ENCODE measurements at regions not wholly inside any gene's neighbourhood (a gene's known extent, or its start where the extent isn't known, plus 50 kb on each side); places are given as distances from the start of the nearest gene placed in this dataset.
A peak's percentile ranks its signal among the peaks of the same experiment; 100 is the strongest.
"Not testable (repeated sequence)": the region's sequence is repeated elsewhere in the genome, so short reads cannot be mapped to it uniquely, and the experiment has no call there.

GRCh38 chr3:107217172-107217571, 160.1 kb upstream of the CCDC54 start:
- H3K4me1 ChIP-seq (ENCODE audit: control insufficient read depth in 2 of 2, insufficient read depth in 2 of 2, low read length in 2 of 2) = no peaks in the 10 kb centered on the region
- H3K36me3 ChIP-seq (ENCODE audit: control insufficient read depth in 2 of 2, insufficient read depth in 2 of 2, low read length in 1 of 2) = no peaks in the 10 kb centered on the region
- no peak overlapping the region for H3K4me3 ChIP-seq (ENCODE audit: low read length in 2 of 2)
- H3K27me3 ChIP-seq (ENCODE audit: control insufficient read depth in 2 of 2, insufficient read depth in 1 of 2, low read length in 1 of 2) = no peaks in the 10 kb centered on the region
- 97% methylated on average over 5 of the region's 5 CpGs for WGBS
- no peaks in the 10 kb centered on the region for H3K9me3 ChIP-seq (ENCODE audit: control insufficient read depth in 2 of 2, insufficient read depth in 1 of 2, low read length in 1 of 2)
- no peak overlapping the region for H3K27ac ChIP-seq (ENCODE audit: low read depth in 1 of 2, low read length in 1 of 2)
- no peak for DNase-seq (ENCODE audit: low read depth in 6 of 9, low spot score in 9 of 9)

GRCh38 chr3:107218864-107219269, 158.4 kb upstream of the CCDC54 start:
- no peaks in the 10 kb centered on the region for H3K36me3 ChIP-seq (ENCODE audit: control insufficient read depth in 2 of 2, insufficient read depth in 2 of 2, low read length in 1 of 2)
- H3K4me3 ChIP-seq (ENCODE audit: low read length in 2 of 2) = no peak overlapping the region
- WGBS = 98% methylated on average over 5 of the region's 5 CpGs
- H3K27me3 ChIP-seq (ENCODE audit: control insufficient read depth in 2 of 2, insufficient read depth in 1 of 2, low read length in 1 of 2) = no peaks in the 10 kb centered on the region
- H3K4me1 ChIP-seq (ENCODE audit: control insufficient read depth in 2 of 2, insufficient read depth in 2 of 2, low read length in 2 of 2) = no peaks in the 10 kb centered on the region
- DNase-seq (ENCODE audit: low read depth in 6 of 9, low spot score in 9 of 9) = no peak
- no peak overlapping the region for H3K27ac ChIP-seq (ENCODE audit: low read depth in 1 of 2, low read length in 1 of 2)
- no peaks in the 10 kb centered on the region for H3K9me3 ChIP-seq (ENCODE audit: control insufficient read depth in 2 of 2, insufficient read depth in 1 of 2, low read length in 1 of 2)

GRCh38 chr3:107220538-107220937, 156.7 kb upstream of the CCDC54 start:
- H3K27me3 ChIP-seq (ENCODE audit: control insufficient read depth in 2 of 2, insufficient read depth in 1 of 2, low read length in 1 of 2) = no peaks in the 10 kb centered on the region
- no peaks in the 10 kb centered on the region for H3K36me3 ChIP-seq (ENCODE audit: control insufficient read depth in 2 of 2, insufficient read depth in 2 of 2, low read length in 1 of 2)
- no peak overlapping the region for H3K4me3 ChIP-seq (ENCODE audit: low read length in 2 of 2)
- no peaks in the 10 kb centered on the region for H3K9me3 ChIP-seq (ENCODE audit: control insufficient read depth in 2 of 2, insufficient read depth in 1 of 2, low read length in 1 of 2)
- no peak overlapping the region for H3K27ac ChIP-seq (ENCODE audit: low read depth in 1 of 2, low read length in 1 of 2)
- WGBS = 96% methylated on average over 1 of the region's 1 CpG
- H3K4me1 ChIP-seq (ENCODE audit: control insufficient read depth in 2 of 2, insufficient read depth in 2 of 2, low read length in 2 of 2) = no peaks in the 10 kb centered on the region
- no peak for DNase-seq (ENCODE audit: low read depth in 6 of 9, low spot score in 9 of 9)

GRCh38 chr3:107221856-107222255, 155.4 kb upstream of the CCDC54 start:
- no peaks in the 10 kb centered on the region for H3K27me3 ChIP-seq (ENCODE audit: control insufficient read depth in 2 of 2, insufficient read depth in 1 of 2, low read length in 1 of 2)
- no peak overlapping the region for H3K4me3 ChIP-seq (ENCODE audit: low read length in 2 of 2)
- no peaks in the 10 kb centered on the region for H3K9me3 ChIP-seq (ENCODE audit: control insufficient read depth in 2 of 2, insufficient read depth in 1 of 2, low read length in 1 of 2)
- H3K4me1 ChIP-seq (ENCODE audit: control insufficient read depth in 2 of 2, insufficient read depth in 2 of 2, low read length in 2 of 2) = no peaks in the 10 kb centered on the region
- DNase-seq (ENCODE audit: low read depth in 6 of 9, low spot score in 9 of 9) = no peak
- 100% methylated on average over 2 of the region's 2 CpGs for WGBS
- H3K36me3 ChIP-seq (ENCODE audit: control insufficient read depth in 2 of 2, insufficient read depth in 2 of 2, low read length in 1 of 2) = no peaks in the 10 kb centered on the region
- H3K27ac ChIP-seq (ENCODE audit: low read depth in 1 of 2, low read length in 1 of 2) = no peak overlapping the region

GRCh38 chr3:107222907-107223306, 154.3 kb upstream of the CCDC54 start:
- DNase-seq (ENCODE audit: low read depth in 6 of 9, low spot score in 9 of 9) = no peak
- Histone ChIP-seq H3K27ac (ENCODE audit: low read depth in 1 of 2, low read length in 1 of 2) (no peak overlapping the region), H3K4me3 (ENCODE audit: low read length in 2 of 2) (no peak overlapping the region), H3K9me3 (ENCODE audit: control insufficient read depth in 2 of 2, insufficient read depth in 1 of 2, low read length in 1 of 2) (no peaks in the 10 kb centered on the region), H3K36me3 (ENCODE audit: control insufficient read depth in 2 of 2, insufficient read depth in 2 of 2, low read length in 1 of 2) (no peaks in the 10 kb centered on the region), H3K27me3 (ENCODE audit: control insufficient read depth in 2 of 2, insufficient read depth in 1 of 2, low read length in 1 of 2) (no peaks in the 10 kb centered on the region), H3K4me1 (ENCODE audit: control insufficient read depth in 2 of 2, insufficient read depth in 2 of 2, low read length in 2 of 2) (no peaks in the 10 kb centered on the region)
- WGBS = 93% methylated on average over 4 of the region's 4 CpGs

GRCh38 chr3:107224026-107224596, 153.1 kb upstream of the CCDC54 start:
- 83% methylated on average over 2 of the region's 2 CpGs for WGBS
- H3K36me3 ChIP-seq (ENCODE audit: control insufficient read depth in 2 of 2, insufficient read depth in 2 of 2, low read length in 1 of 2) = no peaks in the 10 kb centered on the region
- DNase-seq (ENCODE audit: low read depth in 6 of 9, low spot score in 9 of 9) = no peak
- H3K27ac ChIP-seq (ENCODE audit: low read depth in 1 of 2, low read length in 1 of 2) = no peak overlapping the region
- no peaks in the 10 kb centered on the region for H3K9me3 ChIP-seq (ENCODE audit: control insufficient read depth in 2 of 2, insufficient read depth in 1 of 2, low read length in 1 of 2)
- H3K27me3 ChIP-seq (ENCODE audit: control insufficient read depth in 2 of 2, insufficient read depth in 1 of 2, low read length in 1 of 2) = no peaks in the 10 kb centered on the region
- H3K4me1 ChIP-seq (ENCODE audit: control insufficient read depth in 2 of 2, insufficient read depth in 2 of 2, low read length in 2 of 2) = no peaks in the 10 kb centered on the region
- H3K4me3 ChIP-seq (ENCODE audit: low read length in 2 of 2) = no peak overlapping the region

GRCh38 chr3:107227091-107227490, 150.1 kb upstream of the CCDC54 start:
- Histone ChIP-seq H3K4me1 (ENCODE audit: control insufficient read depth in 2 of 2, insufficient read depth in 2 of 2, low read length in 2 of 2) (no peaks in the 10 kb centered on the region), H3K9me3 (ENCODE audit: control insufficient read depth in 2 of 2, insufficient read depth in 1 of 2, low read length in 1 of 2) (no peaks in the 10 kb centered on the region), H3K27me3 (ENCODE audit: control insufficient read depth in 2 of 2, insufficient read depth in 1 of 2, low read length in 1 of 2) (no peaks in the 10 kb centered on the region), H3K27ac (ENCODE audit: low read depth in 1 of 2, low read length in 1 of 2) (no peak overlapping the region), H3K36me3 (ENCODE audit: control insufficient read depth in 2 of 2, insufficient read depth in 2 of 2, low read length in 1 of 2) (no peaks in the 10 kb centered on the region), H3K4me3 (ENCODE audit: low read length in 2 of 2) (no peak overlapping the region)
- WGBS = 95% methylated on average over 1 of the region's 1 CpG
- DNase-seq (ENCODE audit: low read depth in 6 of 9, low spot score in 9 of 9) = no peak

GRCh38 chr3:107233877-107234276, 143.4 kb upstream of the CCDC54 start:
- H3K9me3 ChIP-seq (ENCODE audit: control insufficient read depth in 2 of 2, insufficient read depth in 1 of 2, low read length in 1 of 2) = not testable (repeated sequence)

GRCh38 chr3:107235193-107235927, 141.9 kb upstream of the CCDC54 start:
- WGBS = 71% methylated on average over 13 of the region's 13 CpGs
- Histone ChIP-seq H3K9me3 (ENCODE audit: control insufficient read depth in 2 of 2, insufficient read depth in 1 of 2, low read length in 1 of 2) (no peaks in the 10 kb centered on the region), H3K4me3 (ENCODE audit: low read length in 2 of 2) (peak overlapping the region in 1 of 2 donors; percentile 24), H3K4me1 (ENCODE audit: control insufficient read depth in 2 of 2, insufficient read depth in 2 of 2, low read length in 2 of 2) (peaks cover 0 to 4% of the 10 kb centered on the region in 2 donors), H3K36me3 (ENCODE audit: control insufficient read depth in 2 of 2, insufficient read depth in 2 of 2, low read length in 1 of 2) (no peaks in the 10 kb centered on the region), H3K27me3 (ENCODE audit: control insufficient read depth in 2 of 2, insufficient read depth in 1 of 2, low read length in 1 of 2) (no peaks in the 10 kb centered on the region), H3K27ac (ENCODE audit: low read depth in 1 of 2, low read length in 1 of 2) (no peak overlapping the region)
- DNase-seq (ENCODE audit: low read depth in 6 of 9, low spot score in 9 of 9) = peak in 1 of 9 donors; percentile 0

More at GRCh38 chr3:107233877-107234276, 143.4 kb upstream of the CCDC54 start:
- H3K27ac ChIP-seq (ENCODE audit: low read depth in 1 of 2, low read length in 1 of 2); H3K36me3 ChIP-seq (ENCODE audit: control insufficient read depth in 2 of 2, insufficient read depth in 2 of 2, low read length in 1 of 2); DNase-seq (ENCODE audit: low read depth in 6 of 9, low spot score in 9 of 9); H3K4me1 ChIP-seq (ENCODE audit: control insufficient read depth in 2 of 2, insufficient read depth in 2 of 2, low read length in 2 of 2); H3K27me3 ChIP-seq (ENCODE audit: control insufficient read depth in 2 of 2, insufficient read depth in 1 of 2, low read length in 1 of 2); H3K4me3 ChIP-seq (ENCODE audit: low read length in 2 of 2): not testable (repeated sequence)
- WGBS = 98% methylated on average over 4 of the region's 4 CpGs
